ENCODE measurements at regions not wholly inside any gene's neighbourhood (a gene's known extent, or its start where the extent isn't known, plus 50 kb on each side); places are given as distances from the start of the nearest gene placed in this dataset.

- no peak for FAIRE-seq
These were observed 83.3 kb downstream of the ALDH8A1 start for GRCh38 chr6:134866563-134866962.

DNA sequence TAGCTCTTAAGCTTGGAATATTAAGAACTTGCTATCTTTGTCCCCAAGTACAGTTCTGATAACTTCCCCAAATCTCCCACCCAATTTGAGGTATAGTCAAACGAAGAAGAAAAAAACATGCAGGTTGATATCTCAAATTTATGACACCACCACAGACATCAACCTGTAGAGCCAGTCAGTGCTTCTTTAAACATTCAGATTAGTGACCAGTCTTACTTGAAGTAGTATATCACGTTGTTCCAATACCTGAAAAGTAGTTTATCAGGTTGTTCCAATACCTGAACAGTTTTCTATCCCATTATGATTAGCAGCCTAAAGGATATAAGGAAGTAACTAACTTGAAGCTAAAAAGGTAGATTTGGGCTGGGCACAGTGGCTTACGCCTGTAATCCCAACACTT, 85.3 kb downstream of the ALDH8A1 start:
- no peak for FAIRE-seq

GRCh38 chr6:134863763-134864510, 86.0 kb downstream of the ALDH8A1 start:
- FAIRE-seq = no peak

DNA sequence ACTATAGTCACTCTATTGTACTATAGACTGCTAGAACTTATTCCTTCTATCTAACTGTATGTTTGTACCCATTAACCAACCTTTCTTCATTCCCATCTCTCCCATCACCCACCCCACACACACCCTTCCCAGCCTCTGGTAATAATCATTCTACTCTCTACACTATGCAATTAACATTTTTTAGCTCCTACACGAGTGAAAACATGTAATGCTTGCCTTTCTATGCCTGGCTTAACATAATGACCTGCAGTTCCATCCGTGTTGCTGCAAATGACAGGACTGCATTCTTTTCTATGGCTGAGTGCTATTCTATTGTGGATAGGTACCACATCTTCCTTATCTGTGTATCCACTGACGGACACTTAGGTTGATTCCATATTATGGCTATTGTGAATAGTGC, 95.5 kb downstream of the ALDH8A1 start:
- no peak for FAIRE-seq

DNA sequence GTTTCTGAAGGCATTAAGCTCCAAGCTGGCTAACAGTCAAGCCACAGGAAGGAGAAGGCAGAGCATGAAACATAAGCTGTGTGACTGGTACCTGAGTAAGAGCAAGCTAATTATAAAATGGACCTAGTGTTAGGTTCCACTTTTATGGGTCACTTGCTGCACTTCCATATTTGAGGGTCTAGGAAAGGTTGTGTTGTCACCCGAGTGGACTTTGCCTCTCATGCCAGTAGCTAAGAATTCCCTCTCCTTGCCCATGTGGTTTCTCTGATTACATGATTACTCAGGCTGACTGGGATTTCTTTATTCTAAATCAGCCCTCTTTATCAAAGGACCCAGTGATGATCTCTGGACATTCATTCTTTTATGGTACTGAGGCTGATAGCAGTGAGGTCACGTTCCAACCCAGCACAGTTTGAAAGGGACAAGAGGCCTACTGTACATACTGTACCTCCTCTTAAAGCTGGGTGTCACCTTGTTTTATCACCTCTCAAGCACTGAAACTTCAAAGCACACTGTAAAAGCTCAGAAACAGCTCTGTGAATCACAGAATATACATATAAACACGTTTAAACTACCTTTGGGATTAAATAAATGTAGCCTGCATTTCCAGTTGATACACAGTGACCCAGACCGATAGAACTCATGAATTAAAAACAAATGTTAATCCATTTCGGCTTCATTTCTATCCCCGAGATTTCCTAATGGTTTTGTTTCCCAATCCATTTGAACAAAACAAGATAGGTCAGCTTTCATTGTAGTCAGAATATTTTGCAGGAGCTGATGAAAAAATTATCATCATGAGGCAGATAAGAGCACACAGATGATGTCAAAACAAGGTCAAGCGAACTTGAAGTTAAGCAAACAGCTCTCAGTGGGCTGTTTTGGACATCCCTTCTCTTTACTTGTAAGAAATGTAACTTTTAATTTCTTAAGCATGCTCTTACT, 96.5 kb downstream of the ALDH8A1 start:
- peak; percentile 84 for FAIRE-seq

- FAIRE-seq = no peak
These were observed 98.4 kb downstream of the ALDH8A1 start for GRCh38 chr6:134851548-134851947.

DNA sequence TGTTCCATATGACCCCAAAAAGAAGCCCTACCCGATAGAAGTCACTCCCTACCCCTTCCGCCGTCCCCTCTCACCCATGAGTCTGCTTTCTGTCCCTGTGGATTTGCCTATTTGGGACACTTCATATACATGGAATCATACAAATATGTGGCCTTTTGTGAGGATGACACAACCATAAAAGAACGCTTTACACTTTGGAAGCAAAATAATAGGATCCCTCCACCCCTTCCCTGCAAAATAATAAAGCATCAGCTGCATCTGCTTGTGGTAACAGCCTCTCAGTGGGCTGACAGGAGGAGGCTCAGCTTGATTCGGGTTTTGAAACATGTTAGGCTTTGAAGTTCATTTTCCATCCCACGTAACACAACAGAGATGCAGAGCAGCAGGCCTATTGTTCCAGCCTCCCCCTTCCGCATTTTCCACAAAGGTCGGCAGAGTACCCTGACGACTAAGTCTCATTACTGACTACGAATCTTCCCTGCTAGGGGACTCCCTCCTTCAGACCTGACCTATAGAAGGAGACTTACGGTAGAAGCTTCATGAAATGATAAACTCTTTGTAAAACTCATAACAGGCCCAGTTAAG, 99.1 kb downstream of the ALDH8A1 start:
- peak; percentile 29 for FAIRE-seq

- FAIRE-seq = no peak
These were observed 99.9 kb downstream of the ALDH8A1 start for GRCh38 chr6:134849920-134850447.

- FAIRE-seq = no peak
These were observed 101.8 kb downstream of the ALDH8A1 start for GRCh38 chr6:134848076-134848475.

- no peak for FAIRE-seq
These were observed 103.0 kb downstream of the ALDH8A1 start for GRCh38 chr6:134846865-134847264.

GRCh38 chr6:134846031-134846430, 103.9 kb downstream of the ALDH8A1 start:
- no peak for FAIRE-seq

DNA sequence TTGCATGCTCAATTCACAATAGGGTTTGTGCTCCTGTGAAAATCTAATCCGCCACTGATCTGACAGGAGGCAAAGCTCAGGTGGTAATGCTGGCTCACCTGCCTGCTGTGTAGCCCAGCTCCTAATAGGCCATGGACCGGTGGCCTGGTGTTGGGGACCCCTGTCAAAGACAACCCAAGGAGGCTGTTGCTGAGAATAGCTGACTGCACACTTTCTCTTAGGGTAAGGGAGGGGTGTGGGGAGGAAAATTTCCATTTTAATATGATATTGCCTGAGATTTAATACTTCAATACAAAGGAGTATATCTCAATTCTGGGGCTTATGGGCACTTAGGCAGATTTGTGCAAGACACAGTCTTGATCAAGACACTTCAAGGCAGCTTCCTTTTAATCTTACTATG, 105.8 kb downstream of the ALDH8A1 start:
- no peak for FAIRE-seq

- FAIRE-seq = no peak
These were observed 109.6 kb downstream of the ALDH8A1 start for GRCh38 chr6:134840086-134840867.

DNA sequence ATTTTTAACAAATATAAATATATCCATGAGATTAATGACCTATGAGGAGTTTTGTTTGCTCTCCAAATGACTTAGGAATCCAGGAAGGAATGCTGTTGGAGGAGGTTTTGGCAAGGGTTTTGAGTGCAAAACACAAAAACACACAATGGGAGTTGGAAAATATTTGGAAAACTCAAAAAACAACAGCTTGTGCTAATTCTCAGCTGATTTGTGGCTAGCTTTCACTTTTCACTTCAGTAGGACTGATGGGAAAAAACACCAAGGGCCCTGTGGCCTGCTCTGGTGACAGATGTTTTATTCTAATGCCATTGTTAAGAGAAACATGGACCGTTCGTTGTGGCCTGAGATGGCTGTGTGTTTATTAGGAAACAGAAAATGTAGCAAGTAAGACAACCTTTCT, 113.9 kb downstream of the ALDH8A1 start:
- FAIRE-seq = peak; percentile 88

DNA sequence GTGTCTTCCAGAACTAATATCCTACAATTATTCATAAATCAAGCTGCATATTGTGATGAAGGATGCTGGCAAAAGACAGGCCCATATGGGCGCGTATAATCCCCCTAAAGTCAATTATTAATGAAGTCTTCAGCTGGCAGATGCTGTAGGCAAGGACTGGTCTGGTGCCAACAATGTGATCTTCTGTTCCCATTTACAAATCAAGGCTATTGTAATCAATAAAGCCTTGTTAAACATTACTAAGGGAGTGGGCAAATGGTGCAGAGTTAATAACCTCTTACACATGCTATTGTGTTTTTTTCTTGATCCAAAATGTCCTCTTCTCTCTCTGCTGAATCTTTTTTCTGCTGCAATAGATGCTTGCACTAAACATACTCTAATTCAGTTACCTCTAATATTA, 119.0 kb downstream of the ALDH8A1 start:
- no peak for FAIRE-seq

DNA sequence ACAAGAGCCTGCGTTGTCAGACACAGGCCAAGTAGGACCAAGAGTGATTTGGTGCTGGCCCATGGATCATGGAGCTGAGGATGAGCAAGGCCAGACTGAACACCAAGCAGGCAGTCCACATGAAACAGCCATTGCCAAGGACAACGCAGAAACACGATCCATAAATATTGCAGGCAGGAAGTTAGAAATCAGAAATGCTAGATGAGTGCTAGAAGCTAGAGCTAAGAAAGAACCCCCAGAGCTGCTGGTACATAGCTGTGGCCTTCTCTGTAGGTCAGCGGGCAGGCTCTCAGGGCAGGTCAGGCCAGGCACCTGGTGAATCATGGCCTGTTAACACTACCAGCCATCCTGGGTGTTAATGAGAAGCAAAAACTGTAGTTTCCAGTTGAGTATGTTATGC, 119.7 kb downstream of the ALDH8A1 start:
- no peak for FAIRE-seq

GRCh38 chr6:134828641-134829040, 121.3 kb downstream of the ALDH8A1 start:
- FAIRE-seq = no peak

DNA sequence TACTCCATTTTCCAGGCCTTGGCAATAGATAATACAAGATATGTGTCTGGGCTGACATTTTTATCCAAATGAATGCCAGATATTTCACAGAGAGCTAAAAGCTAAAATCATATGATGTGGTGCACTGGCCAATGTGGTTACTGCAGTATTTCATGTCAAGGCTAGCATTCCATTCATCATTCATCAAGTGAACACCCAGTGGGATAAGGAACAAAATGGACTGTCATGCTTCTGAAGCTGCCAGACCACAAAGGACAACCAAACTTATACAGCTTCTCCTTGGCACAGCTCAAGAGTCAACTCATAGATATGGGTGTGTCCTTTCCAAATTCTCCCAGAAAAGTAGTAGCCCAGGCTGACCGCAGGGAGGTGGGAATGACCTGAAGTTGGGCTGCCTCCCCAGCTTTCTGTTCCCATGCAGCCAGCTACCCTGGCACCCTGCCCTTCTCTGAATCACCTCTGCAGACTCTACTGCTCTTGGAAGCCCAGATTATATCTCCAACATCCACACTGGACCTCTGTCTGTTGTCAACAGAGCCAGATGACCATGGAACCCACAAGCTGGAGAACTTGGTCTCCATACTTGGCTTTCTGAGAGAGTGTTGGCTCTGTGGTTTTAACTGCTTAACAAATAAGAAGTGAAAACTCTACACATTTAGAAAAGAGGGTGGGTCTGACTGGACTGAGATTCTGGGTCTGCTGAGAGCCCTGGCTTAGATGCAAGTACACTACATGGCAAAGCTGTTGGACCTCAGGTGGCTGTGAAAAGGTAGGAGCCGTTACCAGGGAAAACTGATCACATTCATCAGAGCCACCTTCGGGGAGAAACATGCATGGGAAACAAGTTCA, 122.8 kb downstream of the ALDH8A1 start:
- no peak for FAIRE-seq

DNA sequence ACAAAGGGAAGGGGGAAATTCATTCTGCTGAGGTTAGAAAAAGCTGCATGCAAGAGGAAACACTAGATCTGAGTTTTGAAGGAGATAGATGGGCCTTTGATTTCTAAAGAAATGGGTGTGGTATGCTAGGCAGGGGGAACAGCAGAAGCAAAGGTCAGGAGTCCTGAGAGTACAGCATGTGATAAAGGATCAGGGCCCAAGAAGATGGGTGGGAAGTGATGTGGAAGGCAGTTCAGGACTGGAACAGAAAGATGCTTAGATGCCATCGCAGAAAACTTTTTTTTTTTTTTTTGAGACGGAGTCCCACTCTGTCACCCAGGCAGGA, 126.2 kb downstream of the ALDH8A1 start:
- no peak for FAIRE-seq

- FAIRE-seq = no peak
These were observed 126.8 kb downstream of the ALDH8A1 start for GRCh38 chr6:134822920-134823709.
